ENCODE measurements at regions not wholly inside any gene's neighbourhood (a gene's known extent, or its start where the extent isn't known, plus 50 kb on each side); places are given as distances from the start of the nearest gene placed in this dataset.

DNA sequence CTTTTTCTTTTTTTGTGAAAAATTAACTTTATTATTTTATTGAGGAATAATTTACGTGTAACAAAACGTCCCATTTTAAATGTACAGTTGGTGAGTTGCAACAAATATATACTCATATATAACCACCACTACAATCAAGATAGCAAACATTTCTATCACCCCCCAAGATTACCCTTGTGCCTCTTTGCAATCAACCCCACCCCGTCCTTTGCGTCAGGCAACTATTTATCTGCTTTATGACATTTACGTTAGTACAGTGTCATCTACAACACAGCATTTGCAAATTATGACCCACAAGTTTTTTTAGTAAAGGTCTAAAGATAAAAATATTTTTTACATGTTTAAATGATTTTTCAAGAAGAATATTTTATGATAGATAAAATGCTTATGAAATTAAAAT lies 485.6 kb upstream of the SOX9 start:
- TF ChIP-seq, protein P1, sequence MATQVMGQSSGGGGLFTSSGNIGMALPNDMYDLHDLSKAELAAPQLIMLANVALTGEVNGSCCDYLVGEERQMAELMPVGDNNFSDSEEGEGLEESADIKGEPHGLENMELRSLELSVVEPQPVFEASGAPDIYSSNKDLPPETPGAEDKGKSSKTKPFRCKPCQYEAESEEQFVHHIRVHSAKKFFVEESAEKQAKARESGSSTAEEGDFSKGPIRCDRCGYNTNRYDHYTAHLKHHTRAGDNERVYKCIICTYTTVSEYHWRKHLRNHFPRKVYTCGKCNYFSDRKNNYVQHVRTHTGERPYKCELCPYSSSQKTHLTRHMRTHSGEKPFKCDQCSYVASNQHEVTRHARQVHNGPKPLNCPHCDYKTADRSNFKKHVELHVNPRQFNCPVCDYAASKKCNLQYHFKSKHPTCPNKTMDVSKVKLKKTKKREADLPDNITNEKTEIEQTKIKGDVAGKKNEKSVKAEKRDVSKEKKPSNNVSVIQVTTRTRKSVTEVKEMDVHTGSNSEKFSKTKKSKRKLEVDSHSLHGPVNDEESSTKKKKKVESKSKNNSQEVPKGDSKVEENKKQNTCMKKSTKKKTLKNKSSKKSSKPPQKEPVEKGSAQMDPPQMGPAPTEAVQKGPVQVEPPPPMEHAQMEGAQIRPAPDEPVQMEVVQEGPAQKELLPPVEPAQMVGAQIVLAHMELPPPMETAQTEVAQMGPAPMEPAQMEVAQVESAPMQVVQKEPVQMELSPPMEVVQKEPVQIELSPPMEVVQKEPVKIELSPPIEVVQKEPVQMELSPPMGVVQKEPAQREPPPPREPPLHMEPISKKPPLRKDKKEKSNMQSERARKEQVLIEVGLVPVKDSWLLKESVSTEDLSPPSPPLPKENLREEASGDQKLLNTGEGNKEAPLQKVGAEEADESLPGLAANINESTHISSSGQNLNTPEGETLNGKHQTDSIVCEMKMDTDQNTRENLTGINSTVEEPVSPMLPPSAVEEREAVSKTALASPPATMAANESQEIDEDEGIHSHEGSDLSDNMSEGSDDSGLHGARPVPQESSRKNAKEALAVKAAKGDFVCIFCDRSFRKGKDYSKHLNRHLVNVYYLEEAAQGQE (IDR thresholded peaks at IDR 0.05), result no peak
- TF ChIP-seq, protein P2, sequence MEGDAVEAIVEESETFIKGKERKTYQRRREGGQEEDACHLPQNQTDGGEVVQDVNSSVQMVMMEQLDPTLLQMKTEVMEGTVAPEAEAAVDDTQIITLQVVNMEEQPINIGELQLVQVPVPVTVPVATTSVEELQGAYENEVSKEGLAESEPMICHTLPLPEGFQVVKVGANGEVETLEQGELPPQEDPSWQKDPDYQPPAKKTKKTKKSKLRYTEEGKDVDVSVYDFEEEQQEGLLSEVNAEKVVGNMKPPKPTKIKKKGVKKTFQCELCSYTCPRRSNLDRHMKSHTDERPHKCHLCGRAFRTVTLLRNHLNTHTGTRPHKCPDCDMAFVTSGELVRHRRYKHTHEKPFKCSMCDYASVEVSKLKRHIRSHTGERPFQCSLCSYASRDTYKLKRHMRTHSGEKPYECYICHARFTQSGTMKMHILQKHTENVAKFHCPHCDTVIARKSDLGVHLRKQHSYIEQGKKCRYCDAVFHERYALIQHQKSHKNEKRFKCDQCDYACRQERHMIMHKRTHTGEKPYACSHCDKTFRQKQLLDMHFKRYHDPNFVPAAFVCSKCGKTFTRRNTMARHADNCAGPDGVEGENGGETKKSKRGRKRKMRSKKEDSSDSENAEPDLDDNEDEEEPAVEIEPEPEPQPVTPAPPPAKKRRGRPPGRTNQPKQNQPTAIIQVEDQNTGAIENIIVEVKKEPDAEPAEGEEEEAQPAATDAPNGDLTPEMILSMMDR (IDR thresholded peaks at IDR 0.05; ENCODE audit: low read depth, low read length, missing input control), result no peak
- TF ChIP-seq EGR1 (IDR thresholded peaks at IDR 0.05; ENCODE audit: low read depth in 2 of 2) (no peak), TAF1 (conservative IDR thresholded peaks at IDR 0.05) (no peak), SP1 (IDR thresholded peaks at IDR 0.05) (no peak)
- TF ChIP-seq, protein P3, sequence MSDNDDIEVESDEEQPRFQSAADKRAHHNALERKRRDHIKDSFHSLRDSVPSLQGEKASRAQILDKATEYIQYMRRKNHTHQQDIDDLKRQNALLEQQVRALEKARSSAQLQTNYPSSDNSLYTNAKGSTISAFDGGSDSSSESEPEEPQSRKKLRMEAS (IDR thresholded peaks at IDR 0.05), result no peak

All from liver (tissue), 3 donors.